ENCODE measurements at regions not wholly inside any gene's neighbourhood (a gene's known extent, or its start where the extent isn't known, plus 50 kb on each side); places are given as distances from the start of the nearest gene placed in this dataset.

GRCh38 chr14:101070540-101071492 is 167.3 kb upstream of the RTL1 start:
- no peaks in the 10 kb centered on the region for H3K36me3 Mint-ChIP-seq (ENCODE audit: low read depth)
- peaks cover 2% of the 10 kb centered on the region for H3K9me3 Mint-ChIP-seq
- no peak overlapping the region for H3K4me3 Mint-ChIP-seq
- no peak for TF ChIP-seq CTCF (IDR thresholded peaks at IDR 0.05; ENCODE audit: unreplicated experiment in 3 of 3)
- H3K27me3 Mint-ChIP-seq (ENCODE audit: low read depth) = peaks cover 3% of the 10 kb centered on the region
- H3K27ac Mint-ChIP-seq = peak overlapping the region in 2 of 3 experiments; percentile 81 to 86
- H3K4me1 Mint-ChIP-seq = peaks cover 40% of the 10 kb centered on the region

- H3K9me3 Mint-ChIP-seq = peaks cover 2% of the 10 kb centered on the region
- peak overlapping the region in 2 of 3 experiments; percentile 62 to 81 for H3K27ac Mint-ChIP-seq
- H3K27me3 Mint-ChIP-seq (ENCODE audit: low read depth) = peaks cover 3% of the 10 kb centered on the region
- H3K36me3 Mint-ChIP-seq (ENCODE audit: low read depth) = no peaks in the 10 kb centered on the region
- H3K4me3 Mint-ChIP-seq = no peak overlapping the region
- H3K4me1 Mint-ChIP-seq = peaks cover 45% of the 10 kb centered on the region
- no peak for TF ChIP-seq CTCF (IDR thresholded peaks at IDR 0.05; ENCODE audit: unreplicated experiment in 3 of 3)
These were observed 168.0 kb upstream of the RTL1 start for GRCh38 chr14:101071493-101071906.

GRCh38 chr14:101072070-101072469 is 168.5 kb upstream of the RTL1 start:
- TF ChIP-seq CTCF (IDR thresholded peaks at IDR 0.05; ENCODE audit: unreplicated experiment in 3 of 3) = no peak
- peaks cover 3% of the 10 kb centered on the region for H3K27me3 Mint-ChIP-seq (ENCODE audit: low read depth)
- H3K36me3 Mint-ChIP-seq (ENCODE audit: low read depth) = no peaks in the 10 kb centered on the region
- H3K4me3 Mint-ChIP-seq = no peak overlapping the region
- H3K4me1 Mint-ChIP-seq = peaks cover 49% of the 10 kb centered on the region
- H3K9me3 Mint-ChIP-seq = peaks cover 2% of the 10 kb centered on the region
- peak overlapping the region in 2 of 3 experiments; percentile 62 to 81 for H3K27ac Mint-ChIP-seq

- peak overlapping the region in 2 of 3 experiments; percentile 62 to 81 for H3K27ac Mint-ChIP-seq
- H3K4me3 Mint-ChIP-seq = no peak overlapping the region
- peaks cover 54% of the 10 kb centered on the region for H3K4me1 Mint-ChIP-seq
- no peak for TF ChIP-seq CTCF (IDR thresholded peaks at IDR 0.05; ENCODE audit: unreplicated experiment in 3 of 3)
- H3K9me3 Mint-ChIP-seq = peaks cover 2% of the 10 kb centered on the region
- peaks cover 7% of the 10 kb centered on the region for H3K27me3 Mint-ChIP-seq (ENCODE audit: low read depth)
- H3K36me3 Mint-ChIP-seq (ENCODE audit: low read depth) = no peaks in the 10 kb centered on the region
These were observed 169.0 kb upstream of the RTL1 start for GRCh38 chr14:101072531-101072930.

- peaks cover under 1% of the 10 kb centered on the region for H3K9me3 Mint-ChIP-seq
- peak overlapping the region in 1 of 3 experiments; percentile 81 for H3K27ac Mint-ChIP-seq
- H3K36me3 Mint-ChIP-seq (ENCODE audit: low read depth) = no peaks in the 10 kb centered on the region
- peaks cover 7% of the 10 kb centered on the region for H3K27me3 Mint-ChIP-seq (ENCODE audit: low read depth)
- no peak for TF ChIP-seq CTCF (IDR thresholded peaks at IDR 0.05; ENCODE audit: unreplicated experiment in 3 of 3)
- H3K4me3 Mint-ChIP-seq = no peak overlapping the region
- peaks cover 55% of the 10 kb centered on the region for H3K4me1 Mint-ChIP-seq
These were observed 169.5 kb upstream of the RTL1 start for GRCh38 chr14:101072945-101073597.

All from nephron (organoid).